ENCODE measurements at regions not wholly inside any gene's neighbourhood (a gene's known extent, or its start where the extent isn't known, plus 50 kb on each side); places are given as distances from the start of the nearest gene placed in this dataset.

DNA sequence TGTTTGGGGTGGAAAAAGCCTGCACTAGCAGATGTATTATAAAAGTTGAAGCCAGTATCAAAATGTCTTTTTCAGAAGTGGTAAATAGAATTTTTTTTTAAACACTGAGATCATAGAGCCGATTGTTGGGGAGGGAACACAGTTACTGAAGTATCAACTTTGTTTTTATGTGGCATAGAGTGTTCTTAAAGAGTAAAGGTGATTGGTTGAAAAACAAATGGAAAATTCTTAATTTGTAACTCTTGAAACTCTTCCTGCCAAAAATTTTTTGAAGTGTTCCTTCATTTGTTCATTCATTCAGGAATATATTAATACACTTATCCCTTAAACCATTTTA is 83.3 kb downstream of the DISP1 start:
- intact Hi-C loops (cut with micrococcal nuclease) (no loop called here), dilution Hi-C loops (cut with MboI; ENCODE audit: extremely low pct_ligation_motif_present, low sequenced_read_pairs) (no loop called here)
- Histone ChIP-seq H3K9me1 (replicated peaks; ENCODE audit: control insufficient read depth, extremely low read depth, insufficient read depth, low read length) (no peaks in the 10 kb centered on the region), H3K4me3 (replicated peaks in 1 of 3; ENCODE audit: insufficient read depth in 1 of 3, low read depth in 1 of 3, low read length in 3 of 3) (peak overlapping the region in 2 of 3 experiments; percentile 65 to 82), H3K27me3 (ENCODE audit: control insufficient read depth in 2 of 2, insufficient read depth in 2 of 2, low read length in 2 of 2) (no peaks in the 10 kb centered on the region), H3K4me2 (ENCODE audit: insufficient read depth, low read length) (peak overlapping the region; percentile 99), H3K79me2 (ENCODE audit: control insufficient read depth, insufficient read depth, low read length) (no peaks in the 10 kb centered on the region), H3K9ac (replicated peaks; ENCODE audit: extremely low read depth, insufficient read depth, low read length) (peak overlapping the region; percentile 73), H4K20me1 (replicated peaks; ENCODE audit: control insufficient read depth, extremely low read depth, insufficient read depth, low read length) (no peaks in the 10 kb centered on the region), H2AFZ (ENCODE audit: low read depth, low read length) (peak overlapping the region; percentile 46), H3K4me1 (ENCODE audit: control insufficient read depth, extremely low read depth, insufficient read depth, low read length) (peaks cover 7% of the 10 kb centered on the region), H3K27ac (ENCODE audit: insufficient read depth, low read depth, low read length) (peak overlapping the region; percentile 38), H3K9me3 (replicated peaks; ENCODE audit: control insufficient read depth, insufficient read depth, low read length) (no peaks in the 10 kb centered on the region), H3K36me3 (ENCODE audit: control insufficient read depth in 2 of 2, extremely low read depth in 1 of 2, insufficient read depth in 2 of 2, low read length in 2 of 2) (no peaks in the 10 kb centered on the region)
- ChIA-PET POLR2A (no interaction called here), CTCF (no interaction called here)
- DNase-seq (ENCODE audit: low read depth, low spot score) (no peak), FAIRE-seq (no peak)
- BruUV-seq (replicated peaks): no TSS peak
- no peak for TF ChIP-seq JUN (IDR thresholded peaks at IDR 0.05; ENCODE audit: borderline replicate concordance, insufficient read depth, insufficient read length, low read depth)
- TF ChIP-seq GATA2 (IDR thresholded peaks at IDR 0.05; ENCODE audit: insufficient read depth, insufficient read length, low read depth, low read length): no peak
- no peak for TF ChIP-seq EZH2 (IDR thresholded peaks at IDR 0.05; ENCODE audit: borderline replicate concordance, low read depth, low read length, severe bottlenecking)
- no peak for TF ChIP-seq MYC (IDR thresholded peaks at IDR 0.05; ENCODE audit: low read depth, low read length)
- TF ChIP-seq POLR2AphosphoS5 (IDR thresholded peaks at IDR 0.05; ENCODE audit: insufficient read depth, low read depth, low read length): no peak
- TF ChIP-seq FOS (IDR thresholded peaks at IDR 0.05; ENCODE audit: borderline replicate concordance, insufficient read depth, low read length): no peak
- TF ChIP-seq POLR2A (IDR thresholded peaks at IDR 0.05; ENCODE audit: low read depth, low read length): no peak
- TF ChIP-seq, protein P1, sequence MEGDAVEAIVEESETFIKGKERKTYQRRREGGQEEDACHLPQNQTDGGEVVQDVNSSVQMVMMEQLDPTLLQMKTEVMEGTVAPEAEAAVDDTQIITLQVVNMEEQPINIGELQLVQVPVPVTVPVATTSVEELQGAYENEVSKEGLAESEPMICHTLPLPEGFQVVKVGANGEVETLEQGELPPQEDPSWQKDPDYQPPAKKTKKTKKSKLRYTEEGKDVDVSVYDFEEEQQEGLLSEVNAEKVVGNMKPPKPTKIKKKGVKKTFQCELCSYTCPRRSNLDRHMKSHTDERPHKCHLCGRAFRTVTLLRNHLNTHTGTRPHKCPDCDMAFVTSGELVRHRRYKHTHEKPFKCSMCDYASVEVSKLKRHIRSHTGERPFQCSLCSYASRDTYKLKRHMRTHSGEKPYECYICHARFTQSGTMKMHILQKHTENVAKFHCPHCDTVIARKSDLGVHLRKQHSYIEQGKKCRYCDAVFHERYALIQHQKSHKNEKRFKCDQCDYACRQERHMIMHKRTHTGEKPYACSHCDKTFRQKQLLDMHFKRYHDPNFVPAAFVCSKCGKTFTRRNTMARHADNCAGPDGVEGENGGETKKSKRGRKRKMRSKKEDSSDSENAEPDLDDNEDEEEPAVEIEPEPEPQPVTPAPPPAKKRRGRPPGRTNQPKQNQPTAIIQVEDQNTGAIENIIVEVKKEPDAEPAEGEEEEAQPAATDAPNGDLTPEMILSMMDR (IDR thresholded peaks at IDR 0.05; ENCODE audit: extremely low read depth in 1 of 2, insufficient read depth in 1 of 2, low read depth in 1 of 2, low read length in 2 of 2): no peak
- TF ChIP-seq, protein P2, sequence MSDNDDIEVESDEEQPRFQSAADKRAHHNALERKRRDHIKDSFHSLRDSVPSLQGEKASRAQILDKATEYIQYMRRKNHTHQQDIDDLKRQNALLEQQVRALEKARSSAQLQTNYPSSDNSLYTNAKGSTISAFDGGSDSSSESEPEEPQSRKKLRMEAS (IDR thresholded peaks at IDR 0.05; ENCODE audit: insufficient read depth, insufficient read length): no peak
